Neural progenitor cell (in vitro differentiated cells): ENCODE measurements at regions not wholly inside any gene's neighbourhood (a gene's known extent, or its start where the extent isn't known, plus 50 kb on each side); places are given as distances from the start of the nearest gene placed in this dataset.
"Not testable (repeated sequence)": the region's sequence is repeated elsewhere in the genome, so short reads cannot be mapped to it uniquely, and the experiment has no call there.

Experiments used
- DNase-seq: peaks from one replicate; pipeline ENCODE4 v3.0.0-alpha.2; 2016; ENCODE audit warnings: low spot score
- H2AFZ ChIP-seq: fragments of 200-600 bp; sonication (generic); replicated peaks from 2 replicates; pipeline ENCODE4 v1.6.1; 2016; ENCODE audit warnings: antibody characterized with exemption
- H3F3A ChIP-seq: fragments of 200-600 bp; sonication (generic); 2 replicates; pipeline ENCODE4 v1.6.1; 2016; ENCODE audit warnings: antibody characterized with exemption, low read depth
- H3K27ac ChIP-seq: fragments of 200-600 bp; sonication (generic); 2 replicates; pipeline ENCODE4 v1.5.1; 2016; ENCODE audit warnings: mild to moderate bottlenecking
- H3K27me3 ChIP-seq: fragments of 200-600 bp; sonication (generic); 2 replicates; pipeline ENCODE4 v1.6.1; 2016; ENCODE audit warnings: mild to moderate bottlenecking, moderate library complexity
- H3K36me3 ChIP-seq: fragments of 200-600 bp; sonication (generic); 2 replicates; pipeline ENCODE4 v1.5.1; 2016
- H3K4me1 ChIP-seq: fragments of 200-600 bp; sonication (generic); 2 replicates; pipeline ENCODE4 v1.6.1; 2016; ENCODE audit warnings: mixed run types
- H3K4me2 ChIP-seq: fragments of 200-600 bp; sonication (generic); 2 replicates; pipeline ENCODE4 v1.6.1; 2016
- H3K4me3 ChIP-seq: fragments of 200-600 bp; sonication (generic); 2 replicates; pipeline ENCODE4 v1.5.1; 2016
- H3K79me2 ChIP-seq: fragments of 200-600 bp; sonication (generic); 2 replicates; pipeline ENCODE4 v1.6.1; 2016; ENCODE audit warnings: low read depth
- H3K9ac ChIP-seq: fragments of 200-600 bp; sonication (generic); 2 replicates; pipeline ENCODE4 v1.6.1; 2016
- H3K9me3 ChIP-seq: fragments of 200-600 bp; sonication (generic); 2 replicates; pipeline ENCODE4 v1.5.1; 2016; ENCODE audit warnings: low read depth
- H4K20me1 ChIP-seq: fragments of 200-600 bp; sonication (generic); 2 replicates; pipeline ENCODE4 v1.6.1; 2016; ENCODE audit warnings: low read depth
- H3K27ac Mint-ChIP-seq: 3 replicates; pipeline ENCODE4 v1.8.0; 2021; ENCODE audit warnings: mixed read lengths
- H3K27me3 Mint-ChIP-seq: 2 replicates; pipeline ENCODE4 v1.8.0; 2022; ENCODE audit warnings: low read depth, mild to moderate bottlenecking, inconsistent platforms, moderate library complexity, mixed read lengths; ENCODE audit not compliant: insufficient read depth
- H3K36me3 Mint-ChIP-seq: 3 replicates; pipeline ENCODE4 v1.8.0; 2021; ENCODE audit warnings: mixed read lengths
- H3K4me1 Mint-ChIP-seq: 3 replicates; pipeline ENCODE4 v1.8.0; 2021; ENCODE audit warnings: mixed read lengths
- H3K4me3 Mint-ChIP-seq: 3 replicates; pipeline ENCODE4 v1.8.0; 2021; ENCODE audit warnings: mild to moderate bottlenecking, moderate library complexity, mixed read lengths
- H3K9me3 Mint-ChIP-seq: 3 replicates; pipeline ENCODE4 v1.8.0; 2020; ENCODE audit warnings: mixed read lengths

GRCh38 chr2:87277734-87278133, 256.1 kb upstream of the PLGLB1 start:
- not testable (repeated sequence) for H3K79me2 ChIP-seq, H3K4me1 ChIP-seq, H3K27me3 Mint-ChIP-seq, H3K4me2 ChIP-seq, H3K9me3 Mint-ChIP-seq, H3K4me3 ChIP-seq, H3F3A ChIP-seq, H3K4me3 Mint-ChIP-seq, H2AFZ ChIP-seq, H3K27ac Mint-ChIP-seq, H3K9ac ChIP-seq, H3K9me3 ChIP-seq, H3K36me3 ChIP-seq, H3K4me1 Mint-ChIP-seq, H3K27ac ChIP-seq, H4K20me1 ChIP-seq, DNase-seq, H3K27me3 ChIP-seq, H3K36me3 Mint-ChIP-seq

- not testable (repeated sequence) for H4K20me1 ChIP-seq, H3K4me1 Mint-ChIP-seq, H3K4me3 Mint-ChIP-seq, H3K9me3 ChIP-seq, DNase-seq, H3K4me3 ChIP-seq, H3K36me3 ChIP-seq, H3K27me3 ChIP-seq, H3K27ac Mint-ChIP-seq, H3F3A ChIP-seq, H3K4me2 ChIP-seq, H3K36me3 Mint-ChIP-seq, H3K9ac ChIP-seq, H3K79me2 ChIP-seq, H3K27ac ChIP-seq, H3K4me1 ChIP-seq, H3K27me3 Mint-ChIP-seq, H3K9me3 Mint-ChIP-seq, H2AFZ ChIP-seq
These were observed 259.1 kb upstream of the PLGLB1 start for GRCh38 chr2:87280596-87281355.

GRCh38 chr2:87283735-87284470, 262.3 kb upstream of the PLGLB1 start:
- H3K27me3 ChIP-seq, H3K4me2 ChIP-seq, H3K4me1 ChIP-seq, H3F3A ChIP-seq, H3K4me1 Mint-ChIP-seq, H3K9ac ChIP-seq, H3K4me3 ChIP-seq, H3K79me2 ChIP-seq, H3K4me3 Mint-ChIP-seq, H3K27me3 Mint-ChIP-seq, H3K36me3 Mint-ChIP-seq, H4K20me1 ChIP-seq, H3K27ac Mint-ChIP-seq, H3K27ac ChIP-seq, H3K9me3 Mint-ChIP-seq, H3K36me3 ChIP-seq, H3K9me3 ChIP-seq: not testable (repeated sequence)
- peak overlapping the region; percentile 79 for H2AFZ ChIP-seq
- DNase-seq: peak; percentile 17

- not testable (repeated sequence) for H3K79me2 ChIP-seq, H3K27ac ChIP-seq, H3K4me3 ChIP-seq, DNase-seq, H3K4me1 ChIP-seq, H3K4me3 Mint-ChIP-seq, H3K27me3 Mint-ChIP-seq, H3K27me3 ChIP-seq, H3K9me3 Mint-ChIP-seq, H3K4me2 ChIP-seq, H3K36me3 ChIP-seq, H3K36me3 Mint-ChIP-seq, H3K9ac ChIP-seq, H3K27ac Mint-ChIP-seq, H3K4me1 Mint-ChIP-seq, H4K20me1 ChIP-seq, H3K9me3 ChIP-seq, H3F3A ChIP-seq
- peak overlapping the region; percentile 79 for H2AFZ ChIP-seq
These were observed 262.8 kb upstream of the PLGLB1 start for GRCh38 chr2:87284471-87284772.

- not testable (repeated sequence) for H3K4me3 Mint-ChIP-seq, DNase-seq
These were observed 263.5 kb upstream of the PLGLB1 start for GRCh38 chr2:87285139-87285538.

GRCh38 chr2:87290566-87291307, 269.1 kb upstream of the PLGLB1 start:
- not testable (repeated sequence) for H3F3A ChIP-seq, H3K9me3 Mint-ChIP-seq, H3K27ac Mint-ChIP-seq

More at GRCh38 chr2:87285139-87285538, 263.5 kb upstream of the PLGLB1 start:
- H3F3A ChIP-seq, H3K36me3 ChIP-seq, H3K9me3 ChIP-seq, H4K20me1 ChIP-seq, H3K27me3 Mint-ChIP-seq, H3K27me3 ChIP-seq, H3K27ac Mint-ChIP-seq, H3K4me3 ChIP-seq, H3K9ac ChIP-seq, H3K4me1 ChIP-seq, H3K27ac ChIP-seq, H3K79me2 ChIP-seq, H3K36me3 Mint-ChIP-seq, H3K9me3 Mint-ChIP-seq, H3K4me2 ChIP-seq, H2AFZ ChIP-seq, H3K4me1 Mint-ChIP-seq: not testable (repeated sequence)

GRCh38 chr2:87291400-87292200, 270.0 kb upstream of the PLGLB1 start:
- DNase-seq: not testable (repeated sequence)

More at GRCh38 chr2:87290566-87291307, 269.1 kb upstream of the PLGLB1 start:
- H2AFZ ChIP-seq, H3K79me2 ChIP-seq, H3K9ac ChIP-seq, H3K27ac ChIP-seq, H3K27me3 ChIP-seq, H3K36me3 ChIP-seq, H3K4me3 Mint-ChIP-seq, H3K36me3 Mint-ChIP-seq, H3K4me1 ChIP-seq, DNase-seq, H3K4me1 Mint-ChIP-seq, H3K9me3 ChIP-seq, H3K4me2 ChIP-seq, H3K4me3 ChIP-seq, H3K27me3 Mint-ChIP-seq, H4K20me1 ChIP-seq: not testable (repeated sequence)

More at GRCh38 chr2:87291400-87292200, 270.0 kb upstream of the PLGLB1 start:
- not testable (repeated sequence) for H3K4me1 ChIP-seq, H3K4me3 ChIP-seq, H3K27me3 ChIP-seq, H4K20me1 ChIP-seq, H3K9ac ChIP-seq, H3K27ac Mint-ChIP-seq, H3K36me3 ChIP-seq, H2AFZ ChIP-seq, H3K36me3 Mint-ChIP-seq, H3K4me1 Mint-ChIP-seq, H3K4me2 ChIP-seq, H3K79me2 ChIP-seq, H3K4me3 Mint-ChIP-seq, H3K27ac ChIP-seq, H3F3A ChIP-seq, H3K9me3 Mint-ChIP-seq, H3K9me3 ChIP-seq, H3K27me3 Mint-ChIP-seq
